IMR-90 (cell line): ENCODE measurements at regions not wholly inside any gene's neighbourhood (a gene's known extent, or its start where the extent isn't known, plus 50 kb on each side); places are given as distances from the start of the nearest gene placed in this dataset.

Experiments used
- ATAC-seq: fragments of 200-7000 bp; cut with Tn5 transposase; 2 replicates; pipeline ENCODE4 v1.9.1; 2020; ENCODE audit warnings: low read depth, mild to moderate bottlenecking, moderate library complexity
- BruUV-seq: library from RNA; stranded (reverse); fragments of 400-500 nt; replicated peaks from 2 replicates; lab custom pipeline; 2021; lab: Mats Ljungman, UMichigan
- CTCF ChIA-PET: fragments of 300-600 bp; formaldehyde crosslinking; extraction: SDS; loops from one replicate; lab custom pipeline; 2021; ENCODE audit warnings: antibody characterized with exemption; lab: Yijun Ruan, JAX
- POLR2A ChIA-PET: fragments of 300-600 bp; sonication (Branson Sonifier 250); formaldehyde crosslinking; loops from one replicate; lab custom pipeline; 2022; ENCODE audit warnings: antibody characterized with exemption; ENCODE audit not compliant: unreplicated experiment; lab: Charles Lee
- DNase-seq: peaks from one replicate; pipeline ENCODE4 v3.0.0; 2013
- H2AFZ ChIP-seq: replicated peaks from 2 replicates; pipeline ENCODE3; 2013; ENCODE audit warnings: low read length, mild to moderate bottlenecking; ENCODE audit not compliant: poor library complexity
- H2AK5ac ChIP-seq: 2 replicates; pipeline ENCODE4 v1.6.1; 2013; ENCODE audit warnings: low read depth, low read length, inconsistent platforms
- H2AK9ac ChIP-seq: replicated peaks from 2 replicates; pipeline ENCODE3; 2013; ENCODE audit warnings: mild to moderate bottlenecking, low read depth, low read length, moderate library complexity; ENCODE audit not compliant: poor library complexity
- H2BK120ac ChIP-seq: 2 replicates; pipeline ENCODE4 v1.6.1; 2013; ENCODE audit warnings: low read depth, low read length, inconsistent platforms
- H2BK15ac ChIP-seq: 3 replicates; pipeline ENCODE4 v1.6.1; 2013; ENCODE audit warnings: low read depth, low read length, inconsistent platforms
- H2BK20ac ChIP-seq: 2 replicates; pipeline ENCODE4 v1.6.1; 2013; ENCODE audit warnings: low read depth, mild to moderate bottlenecking, inconsistent platforms, low read length, moderate library complexity
- H2BK5ac ChIP-seq: 2 replicates; pipeline ENCODE4 v1.6.1; 2013; ENCODE audit warnings: mild to moderate bottlenecking, low read depth, low read length, inconsistent platforms; ENCODE audit not compliant: poor library complexity, severe bottlenecking
- H3K14ac ChIP-seq: replicated peaks from 2 replicates; pipeline ENCODE4 v1.6.1; 2013; ENCODE audit warnings: low read depth, low read length, inconsistent platforms
- H3K18ac ChIP-seq: 2 replicates; pipeline ENCODE4 v1.6.1; 2013; ENCODE audit warnings: low read depth, low read length, control low read depth
- H3K23ac ChIP-seq: 2 replicates; pipeline ENCODE4 v1.6.1; 2013; ENCODE audit warnings: low read depth, low read length, inconsistent platforms
- H3K27ac ChIP-seq: 2 replicates; pipeline ENCODE4 v1.5.1; 2013; ENCODE audit warnings: mild to moderate bottlenecking, control low read depth, low read length; ENCODE audit not compliant: insufficient read depth
- H3K27me3 ChIP-seq: 2 replicates; pipeline ENCODE4 v1.6.1; 2013; ENCODE audit warnings: low read length; ENCODE audit not compliant: control insufficient read depth, insufficient read depth
- H3K36me3 ChIP-seq: 2 replicates; pipeline ENCODE4 v1.6.1; 2013; ENCODE audit warnings: low read length, mixed read lengths; ENCODE audit not compliant: control insufficient read depth, insufficient read depth
- H3K4ac ChIP-seq: 2 replicates; pipeline ENCODE4 v1.6.1; 2013; ENCODE audit warnings: low read depth, low read length, inconsistent platforms
- H3K4me1 ChIP-seq: 2 replicates; pipeline ENCODE4 v1.6.1; 2013; ENCODE audit warnings: low read length, mixed read lengths; ENCODE audit not compliant: control insufficient read depth, insufficient read depth
- H3K4me2 ChIP-seq: 2 replicates; pipeline ENCODE4 v1.6.1; 2013; ENCODE audit warnings: low read depth, mild to moderate bottlenecking, control low read depth, low read length, moderate library complexity
- H3K4me3 ChIP-seq: 2 replicates; pipeline ENCODE4 v1.5.1; 2013; ENCODE audit warnings: low read depth, mild to moderate bottlenecking, control low read depth, low read length, moderate library complexity; ENCODE audit not compliant: insufficient read depth
- H3K56ac ChIP-seq: 2 replicates; pipeline ENCODE4 v1.6.1; 2013; ENCODE audit warnings: low read length, inconsistent platforms; ENCODE audit not compliant: insufficient read depth; ENCODE audit errors: extremely low read depth
- H3K79me1 ChIP-seq, 2 experiments: 2 replicates each; pipeline ENCODE4 v1.6.1; 2013; ENCODE audit warnings: low read length in 2 of 2, inconsistent platforms in 1 of 2, low read depth in 1 of 2
- H3K9ac ChIP-seq: 2 replicates; pipeline ENCODE4 v1.6.1; 2013; ENCODE audit warnings: low read depth, low read length, control low read depth
- H3K9me1 ChIP-seq: 2 replicates; pipeline ENCODE4 v1.6.1; 2013; ENCODE audit warnings: low read length, inconsistent platforms; ENCODE audit not compliant: insufficient read depth
- H3K9me3 ChIP-seq: 2 replicates; pipeline ENCODE4 v1.6.1; 2013; ENCODE audit warnings: low read length; ENCODE audit not compliant: control insufficient read depth, insufficient read depth
- H4K20me1 ChIP-seq: 2 replicates; pipeline ENCODE4 v1.6.1; 2013; ENCODE audit warnings: low read length, inconsistent platforms; ENCODE audit not compliant: insufficient read depth
- H4K5ac ChIP-seq: 2 replicates; pipeline ENCODE4 v1.6.1; 2013; ENCODE audit warnings: mild to moderate bottlenecking, low read depth, low read length, control low read depth
- H4K8ac ChIP-seq, 2 experiments: 2 replicates each; pipeline ENCODE4 v1.6.1; 2013; ENCODE audit warnings: low read depth in 2 of 2, low read length in 2 of 2, control low read depth in 1 of 2, inconsistent platforms in 1 of 2
- H4K91ac ChIP-seq: 2 replicates; pipeline ENCODE4 v1.6.1; 2013; ENCODE audit warnings: low read depth, low read length, inconsistent platforms; ENCODE audit not compliant: insufficient read depth
- FOS ChIP-seq: fragments of 150-350 bp; IDR thresholded peaks from 2 replicates; pipeline ENCODE4 v1.6.1; 2016; ENCODE audit warnings: low read depth, low read length
- MAFK ChIP-seq: IDR thresholded peaks from 2 replicates; pipeline ENCODE4 v1.6.1; 2012; ENCODE audit warnings: low read depth, low read length, improper control_type of control experiment
- POLR2A ChIP-seq: IDR thresholded peaks from 2 replicates; pipeline ENCODE4 v1.6.1; 2012; ENCODE audit warnings: mild to moderate bottlenecking, low read depth, low read length
- WGBS, 2 experiments: methylation state at CpG; one replicate each; pipeline versions ENCODE4 v1.1.5 to v1.1.7; 2013; ENCODE audit warnings: missing lambda C conversion rate in 2 of 2; ENCODE audit not compliant: insufficient read length in 1 of 2; ENCODE audit errors: extremely low coverage in 2 of 2; 5-methylcytosine and 5-hydroxymethylcytosine counted together
- dilution Hi-C: fragments of 300-500 bp; cut with HindIII; formaldehyde crosslinking; loops from one replicate; pipeline ENCODE4 v1.14.3; 2018; ENCODE audit warnings: low sequenced_read_pairs; ENCODE audit not compliant: unreplicated experiment
- in situ Hi-C: fragments of 300-500 bp; cut with MboI; formaldehyde crosslinking; loops from 3 replicates; pipeline ENCODE4 v1.14.3; 2019; ENCODE audit warnings: low sequenced_read_pairs, inconsistent platforms, mixed read lengths
- intact Hi-C: fragments of 100-400 bp; cut with micrococcal nuclease; formaldehyde crosslinking; loops from 2 replicates; pipeline ENCODE4 v1.10.0; 2022

GRCh38 chr6:43909474-43910148 lies 139.6 kb downstream of the VEGFA start:
- peaks cover 6% of the 10 kb centered on the region; the same call in 1 of the 2 replicates for H3K27me3 ChIP-seq
- H4K91ac ChIP-seq = peak overlapping the region; percentile 63
- peaks cover 16% of the 10 kb centered on the region for H3K4me1 ChIP-seq
- H2AFZ ChIP-seq = no peak overlapping the region
- no peak overlapping the region for H3K27ac ChIP-seq
- 0 out of 3 replicates have a peak overlapping the region, but pooled peaks have one; percentile 52 for H2BK15ac ChIP-seq
- dilution Hi-C loops (no loop called here), in situ Hi-C loops (no loop called here), intact Hi-C loops (no loop called here)
- no peak overlapping the region for H3K23ac ChIP-seq
- DNase-seq (no peak), ATAC-seq (no peak)
- H3K9me3 ChIP-seq = no peaks in the 10 kb centered on the region
- H4K8ac ChIP-seq = no peak overlapping the region
- no peak overlapping the region for H2AK9ac ChIP-seq
- no CpG with 5 or more reads among the region's 7 CpGs for WGBS, 2 experiments
- peak overlapping the region; percentile 30; the same call in 1 of the 2 replicates for H2AK5ac ChIP-seq
- peak overlapping the region; percentile 41 for H2BK120ac ChIP-seq
- peaks cover 7% of the 10 kb centered on the region; the same call in 1 of the 2 replicates for H3K9me1 ChIP-seq
- H3K56ac ChIP-seq = no peak overlapping the region
- peak overlapping the region; percentile 51 for H2BK20ac ChIP-seq
- H3K36me3 ChIP-seq = no peaks in the 10 kb centered on the region
- H3K4ac ChIP-seq = peak overlapping the region; percentile 54; the same call in 1 of the 2 replicates
- no peak overlapping the region for H3K4me3 ChIP-seq
- peak overlapping the region; percentile 4; the same call in 1 of the 2 replicates for H3K18ac ChIP-seq
- TF ChIP-seq MAFK = no peak
- TF ChIP-seq POLR2A = no peak
- TF ChIP-seq FOS = no peak
- 0 out of 2 replicates have a peak overlapping the region, but pooled peaks have one; percentile 19 for H3K9ac ChIP-seq
- no peaks in the 10 kb centered on the region for H4K20me1 ChIP-seq
- POLR2A ChIA-PET = no interaction called here
- BruUV-seq = no TSS peak
- H3K4me2 ChIP-seq = no peak overlapping the region
- H4K5ac ChIP-seq = no peak overlapping the region
- H3K79me1 ChIP-seq = no peaks in the 10 kb centered on the region
- no peak overlapping the region for H2BK5ac ChIP-seq
- H3K14ac ChIP-seq = no peak overlapping the region
- CTCF ChIA-PET = no interaction called here
